Uterus (tissue), 2 donors: ENCODE measurements at regions not wholly inside any gene's neighbourhood (a gene's known extent, or its start where the extent isn't known, plus 50 kb on each side); places are given as distances from the start of the nearest gene placed in this dataset.

Source experiments
- CTCF ChIP-seq, 4 experiments: fragments of 200-600 bp in 2 of 4; fragments of 450-650 bp in 2 of 4; sonication (generic) in 2 of 4; IDR thresholded peaks; one replicate each; pipeline ENCODE4 v1.5.1; 2016 to 2019; ENCODE audit warnings: antibody characterized with exemption in 4 of 4, mild to moderate bottlenecking in 2 of 4, moderate library complexity in 1 of 4
- POLR2A ChIP-seq, 2 donors: fragments of 450-650 bp; IDR thresholded peaks; one replicate each; pipeline ENCODE4 v1.6.1; 2016; ENCODE audit warnings: antibody characterized with exemption in 2 of 2, mild to moderate bottlenecking in 1 of 2, moderate library complexity in 1 of 2

GRCh38 chr14:29233188-29233587 is 466.6 kb downstream of the FOXG1 start:
- no peak for TF ChIP-seq CTCF (IDR thresholded peaks at IDR 0.05)
- TF ChIP-seq POLR2A (IDR thresholded peaks at IDR 0.05): no peak
